Choroid plexus epithelial cell (primary cell): ENCODE measurements at regions not wholly inside any gene's neighbourhood (a gene's known extent, or its start where the extent isn't known, plus 50 kb on each side); places are given as distances from the start of the nearest gene placed in this dataset.
A peak's percentile ranks its signal among the peaks of the same experiment; 100 is the strongest.

Experiments
- DNase-seq: peaks from one replicate; pipeline ENCODE4 v3.0.0-alpha.2; 2010; ENCODE audit warnings: low read depth
- H3K4me3 ChIP-seq: 2 replicates; pipeline ENCODE4 v1.5.1; 2011; ENCODE audit warnings: low read depth, mild to moderate bottlenecking, control low read depth, low read length, moderate library complexity
- CTCF ChIP-seq: conservative IDR thresholded peaks from 2 replicates; pipeline ENCODE4 v1.5.1; 2011; ENCODE audit warnings: low read depth, mild to moderate bottlenecking, control low read depth, inconsistent platforms, low read length, moderate library complexity

GRCh38 chr17:62871291-62871690 lies 63.2 kb upstream of the MARCHF10 start:
- TF ChIP-seq CTCF: no peak
- H3K4me3 ChIP-seq: no peak overlapping the region
- no peak for DNase-seq

DNA sequence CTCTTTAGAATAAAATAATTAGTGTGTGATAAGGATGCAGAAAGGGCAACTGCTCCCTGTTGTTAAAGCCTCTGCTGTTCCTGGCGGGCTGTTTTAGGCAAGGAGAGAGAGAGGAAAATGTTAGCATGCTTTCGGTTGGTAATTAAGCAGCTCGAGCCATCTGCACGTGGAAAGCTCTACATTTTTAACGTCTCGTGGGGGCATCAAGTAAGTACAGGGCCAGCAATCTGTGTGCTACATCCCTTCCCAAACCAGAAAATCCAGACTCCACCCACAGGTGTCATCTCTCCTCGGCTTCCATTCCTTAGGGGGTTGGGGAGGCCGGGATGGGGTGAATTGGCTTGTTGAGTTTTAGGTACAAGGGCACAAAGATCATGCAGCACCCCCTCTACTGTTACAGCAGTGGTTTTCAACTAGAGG lies 62.4 kb upstream of the MARCHF10 start:
- no peak for TF ChIP-seq CTCF
- no peak overlapping the region for H3K4me3 ChIP-seq
- no peak for DNase-seq

GRCh38 chr17:62870030-62870541 lies 62.0 kb upstream of the MARCHF10 start:
- H3K4me3 ChIP-seq: no peak overlapping the region
- TF ChIP-seq CTCF: no peak
- peak; percentile 89 for DNase-seq

GRCh38 chr17:62868723-62869122 lies 60.6 kb upstream of the MARCHF10 start:
- no peak for TF ChIP-seq CTCF
- H3K4me3 ChIP-seq: no peak overlapping the region
- no peak for DNase-seq

DNA sequence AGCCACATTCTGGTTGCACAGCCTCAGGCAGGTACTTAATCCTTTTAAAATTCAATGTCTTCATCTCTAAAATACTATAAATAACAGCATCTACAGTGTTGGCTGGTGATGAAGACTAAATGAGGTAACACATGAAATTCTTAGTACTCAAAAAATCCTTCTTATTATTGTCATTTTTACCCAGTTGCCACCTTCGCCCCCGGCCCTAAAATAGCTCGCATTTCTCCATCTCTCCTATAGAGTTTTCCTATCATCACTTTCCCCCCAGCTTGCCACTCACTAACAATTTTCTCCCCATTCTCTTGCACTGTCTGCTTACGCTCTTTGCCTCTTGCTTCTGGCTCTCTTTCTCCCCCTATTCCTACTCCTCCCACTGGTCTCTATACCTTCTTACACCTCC lies 59.9 kb upstream of the MARCHF10 start:
- TF ChIP-seq CTCF: no peak
- H3K4me3 ChIP-seq: no peak overlapping the region
- no peak for DNase-seq

DNA sequence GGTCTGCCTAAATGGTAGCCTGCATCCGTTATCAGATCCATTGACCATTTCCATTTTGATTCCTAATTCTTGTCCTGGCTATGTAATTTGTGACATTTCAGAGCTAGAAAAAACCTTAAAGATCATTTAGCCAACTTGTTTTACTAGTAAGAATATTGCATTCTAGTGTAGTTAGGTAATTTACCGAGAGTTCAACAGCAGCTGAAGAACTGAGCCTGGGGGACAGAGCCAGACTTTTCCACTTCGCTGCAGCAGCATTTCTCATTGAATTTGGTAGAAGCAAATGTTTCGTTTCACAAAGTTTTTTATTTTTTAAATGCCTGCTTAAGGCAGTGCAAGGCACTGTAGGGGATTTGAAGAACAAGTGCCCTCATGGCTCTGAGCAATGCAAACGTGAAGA lies 59.2 kb upstream of the MARCHF10 start:
- no peak for DNase-seq
- no peak overlapping the region for H3K4me3 ChIP-seq
- TF ChIP-seq CTCF: no peak

DNA sequence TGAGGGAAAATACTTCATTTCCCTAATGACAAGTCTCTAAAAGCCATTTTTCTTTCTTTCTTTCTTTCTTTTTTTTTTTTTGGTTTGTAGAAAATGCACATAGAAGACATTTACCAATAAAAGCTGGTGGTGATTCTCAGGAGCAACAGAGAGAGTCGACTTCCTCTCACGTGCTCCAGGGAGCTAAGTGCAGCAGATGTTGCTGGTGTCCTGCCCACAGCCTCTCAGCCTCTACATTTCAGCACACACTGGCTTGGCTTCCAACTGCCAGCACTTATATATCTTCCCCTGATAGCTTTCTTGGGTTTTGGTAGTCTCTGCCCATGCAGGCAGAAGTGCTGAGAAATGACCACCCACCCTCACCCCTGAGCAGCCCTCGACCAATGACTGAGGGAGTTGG lies 58.4 kb upstream of the MARCHF10 start:
- TF ChIP-seq CTCF: no peak
- DNase-seq: no peak
- no peak overlapping the region for H3K4me3 ChIP-seq
